ENCODE measurements at regions not wholly inside any gene's neighbourhood (a gene's known extent, or its start where the extent isn't known, plus 50 kb on each side); places are given as distances from the start of the nearest gene placed in this dataset.

DNA sequence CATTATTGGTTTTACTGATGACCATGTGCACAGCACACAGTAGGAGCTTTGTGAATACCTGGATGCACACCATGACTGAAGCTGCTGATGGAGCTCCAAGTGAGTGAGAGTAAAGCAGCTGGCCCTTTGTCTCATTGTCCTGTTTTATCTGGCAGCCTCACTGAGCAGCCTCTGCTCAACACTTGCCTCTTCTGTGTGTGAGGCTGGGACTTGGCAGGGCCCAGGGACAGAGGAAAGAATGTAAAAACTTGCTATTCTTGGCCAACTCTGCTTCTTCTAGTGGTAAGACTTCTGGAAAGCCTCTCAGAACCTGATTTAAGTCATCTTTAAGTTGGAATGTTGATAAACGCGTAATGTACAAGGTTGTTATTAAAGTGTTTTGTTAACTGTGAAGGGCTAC lies 61.4 kb downstream of the BEX1 start:
- TF ChIP-seq, protein P1, sequence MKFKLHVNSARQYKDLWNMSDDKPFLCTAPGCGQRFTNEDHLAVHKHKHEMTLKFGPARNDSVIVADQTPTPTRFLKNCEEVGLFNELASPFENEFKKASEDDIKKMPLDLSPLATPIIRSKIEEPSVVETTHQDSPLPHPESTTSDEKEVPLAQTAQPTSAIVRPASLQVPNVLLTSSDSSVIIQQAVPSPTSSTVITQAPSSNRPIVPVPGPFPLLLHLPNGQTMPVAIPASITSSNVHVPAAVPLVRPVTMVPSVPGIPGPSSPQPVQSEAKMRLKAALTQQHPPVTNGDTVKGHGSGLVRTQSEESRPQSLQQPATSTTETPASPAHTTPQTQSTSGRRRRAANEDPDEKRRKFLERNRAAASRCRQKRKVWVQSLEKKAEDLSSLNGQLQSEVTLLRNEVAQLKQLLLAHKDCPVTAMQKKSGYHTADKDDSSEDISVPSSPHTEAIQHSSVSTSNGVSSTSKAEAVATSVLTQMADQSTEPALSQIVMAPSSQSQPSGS (tag by site-specific recombination; IDR thresholded peaks at IDR 0.05; ENCODE audit: low read depth), result no peak
- no peak for TF ChIP-seq ZBTB11 (tag by site-specific recombination; conservative IDR thresholded peaks at IDR 0.05; ENCODE audit: low read depth)
- no peak for TF ChIP-seq SP2 (tag by site-specific recombination; IDR thresholded peaks at IDR 0.05)
